Stomach (tissue), 4 donors: ENCODE measurements at regions not wholly inside any gene's neighbourhood (a gene's known extent, or its start where the extent isn't known, plus 50 kb on each side); places are given as distances from the start of the nearest gene placed in this dataset.

ENCODE experiments used
- POLR2A ChIP-seq, 4 donors: fragments of 450-650 bp; IDR thresholded peaks; one replicate each; pipeline ENCODE4 v1.6.1; 2016; ENCODE audit warnings: antibody characterized with exemption in 4 of 4, control low read depth in 2 of 4, mild to moderate bottlenecking in 1 of 4, moderate library complexity in 1 of 4
- TF ChIP-seq, protein P1 (sequence below), 7 experiments: fragments of 450-650 bp in 4 of 7; fragments of 200-600 bp in 3 of 7; sonication (generic) in 3 of 7; IDR thresholded peaks; one replicate each; pipeline ENCODE4 v1.5.1; 2016 to 2019; ENCODE audit warnings: antibody characterized with exemption in 7 of 7, control low read depth in 2 of 7, mild to moderate bottlenecking in 1 of 7

DNA sequence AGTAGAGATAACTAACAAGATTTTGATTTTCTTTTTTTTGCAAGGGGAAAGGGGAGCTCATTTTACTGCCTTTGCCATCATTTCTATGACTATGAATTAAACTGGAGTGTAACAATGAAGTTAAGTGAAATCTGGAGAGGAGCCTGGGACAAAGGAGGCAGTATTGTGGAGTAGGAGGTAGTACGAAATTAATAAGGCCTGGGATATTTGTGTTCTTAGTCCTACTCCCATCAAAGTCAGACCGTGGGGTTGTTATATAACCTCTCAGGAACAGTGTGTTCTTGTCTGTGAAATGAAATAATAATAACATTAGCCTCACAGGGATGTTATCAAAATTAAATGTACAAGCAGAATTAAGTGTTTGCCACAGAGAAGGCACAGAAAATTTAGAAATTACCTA, 204.3 kb upstream of the EMCN start:
- TF ChIP-seq, protein P1, sequence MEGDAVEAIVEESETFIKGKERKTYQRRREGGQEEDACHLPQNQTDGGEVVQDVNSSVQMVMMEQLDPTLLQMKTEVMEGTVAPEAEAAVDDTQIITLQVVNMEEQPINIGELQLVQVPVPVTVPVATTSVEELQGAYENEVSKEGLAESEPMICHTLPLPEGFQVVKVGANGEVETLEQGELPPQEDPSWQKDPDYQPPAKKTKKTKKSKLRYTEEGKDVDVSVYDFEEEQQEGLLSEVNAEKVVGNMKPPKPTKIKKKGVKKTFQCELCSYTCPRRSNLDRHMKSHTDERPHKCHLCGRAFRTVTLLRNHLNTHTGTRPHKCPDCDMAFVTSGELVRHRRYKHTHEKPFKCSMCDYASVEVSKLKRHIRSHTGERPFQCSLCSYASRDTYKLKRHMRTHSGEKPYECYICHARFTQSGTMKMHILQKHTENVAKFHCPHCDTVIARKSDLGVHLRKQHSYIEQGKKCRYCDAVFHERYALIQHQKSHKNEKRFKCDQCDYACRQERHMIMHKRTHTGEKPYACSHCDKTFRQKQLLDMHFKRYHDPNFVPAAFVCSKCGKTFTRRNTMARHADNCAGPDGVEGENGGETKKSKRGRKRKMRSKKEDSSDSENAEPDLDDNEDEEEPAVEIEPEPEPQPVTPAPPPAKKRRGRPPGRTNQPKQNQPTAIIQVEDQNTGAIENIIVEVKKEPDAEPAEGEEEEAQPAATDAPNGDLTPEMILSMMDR (IDR thresholded peaks at IDR 0.05): no peak
- TF ChIP-seq POLR2A (IDR thresholded peaks at IDR 0.05): no peak
